ENCODE measurements at regions not wholly inside any gene's neighbourhood (a gene's known extent, or its start where the extent isn't known, plus 50 kb on each side); places are given as distances from the start of the nearest gene placed in this dataset.

- no peak for TF ChIP-seq EZH2 (IDR thresholded peaks at IDR 0.05; ENCODE audit: borderline replicate concordance, insufficient read depth, low read depth, low read length, poor library complexity, severe bottlenecking)
- no peak for TF ChIP-seq CTCF (IDR thresholded peaks at IDR 0.05)
Measured at GRCh38 chr12:118690506-118690905, 290.8 kb upstream of the SRRM4 start.
